DOHH2 (cell line): ENCODE measurements at regions not wholly inside any gene's neighbourhood (a gene's known extent, or its start where the extent isn't known, plus 50 kb on each side); places are given as distances from the start of the nearest gene placed in this dataset.

Experiments used
- EZH2phosphoT487 ChIP-seq: fragments of 200-600 bp; sonication (generic); IDR thresholded peaks from 2 replicates; pipeline ENCODE4 v1.6.1; 2017; ENCODE audit warnings: borderline replicate concordance, mild to moderate bottlenecking, antibody characterized with exemption, low read length, moderate library complexity, mixed read lengths
- TF ChIP-seq, protein P1 (sequence below): fragments of 200-600 bp; sonication (generic); IDR thresholded peaks from one replicate; pipeline ENCODE4 v1.5.1; 2014; ENCODE audit warnings: antibody characterized with exemption, mild to moderate bottlenecking, low read depth, low read length; ENCODE audit not compliant: poor library complexity, severe bottlenecking

GRCh38 chr11:26188554-26188953, 143.4 kb upstream of the ANO3 start:
- TF ChIP-seq, protein P1, sequence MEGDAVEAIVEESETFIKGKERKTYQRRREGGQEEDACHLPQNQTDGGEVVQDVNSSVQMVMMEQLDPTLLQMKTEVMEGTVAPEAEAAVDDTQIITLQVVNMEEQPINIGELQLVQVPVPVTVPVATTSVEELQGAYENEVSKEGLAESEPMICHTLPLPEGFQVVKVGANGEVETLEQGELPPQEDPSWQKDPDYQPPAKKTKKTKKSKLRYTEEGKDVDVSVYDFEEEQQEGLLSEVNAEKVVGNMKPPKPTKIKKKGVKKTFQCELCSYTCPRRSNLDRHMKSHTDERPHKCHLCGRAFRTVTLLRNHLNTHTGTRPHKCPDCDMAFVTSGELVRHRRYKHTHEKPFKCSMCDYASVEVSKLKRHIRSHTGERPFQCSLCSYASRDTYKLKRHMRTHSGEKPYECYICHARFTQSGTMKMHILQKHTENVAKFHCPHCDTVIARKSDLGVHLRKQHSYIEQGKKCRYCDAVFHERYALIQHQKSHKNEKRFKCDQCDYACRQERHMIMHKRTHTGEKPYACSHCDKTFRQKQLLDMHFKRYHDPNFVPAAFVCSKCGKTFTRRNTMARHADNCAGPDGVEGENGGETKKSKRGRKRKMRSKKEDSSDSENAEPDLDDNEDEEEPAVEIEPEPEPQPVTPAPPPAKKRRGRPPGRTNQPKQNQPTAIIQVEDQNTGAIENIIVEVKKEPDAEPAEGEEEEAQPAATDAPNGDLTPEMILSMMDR, result no peak
- TF ChIP-seq EZH2phosphoT487, result no peak
